ENCODE measurements at regions not wholly inside any gene's neighbourhood (a gene's known extent, or its start where the extent isn't known, plus 50 kb on each side); places are given as distances from the start of the nearest gene placed in this dataset.

DNA sequence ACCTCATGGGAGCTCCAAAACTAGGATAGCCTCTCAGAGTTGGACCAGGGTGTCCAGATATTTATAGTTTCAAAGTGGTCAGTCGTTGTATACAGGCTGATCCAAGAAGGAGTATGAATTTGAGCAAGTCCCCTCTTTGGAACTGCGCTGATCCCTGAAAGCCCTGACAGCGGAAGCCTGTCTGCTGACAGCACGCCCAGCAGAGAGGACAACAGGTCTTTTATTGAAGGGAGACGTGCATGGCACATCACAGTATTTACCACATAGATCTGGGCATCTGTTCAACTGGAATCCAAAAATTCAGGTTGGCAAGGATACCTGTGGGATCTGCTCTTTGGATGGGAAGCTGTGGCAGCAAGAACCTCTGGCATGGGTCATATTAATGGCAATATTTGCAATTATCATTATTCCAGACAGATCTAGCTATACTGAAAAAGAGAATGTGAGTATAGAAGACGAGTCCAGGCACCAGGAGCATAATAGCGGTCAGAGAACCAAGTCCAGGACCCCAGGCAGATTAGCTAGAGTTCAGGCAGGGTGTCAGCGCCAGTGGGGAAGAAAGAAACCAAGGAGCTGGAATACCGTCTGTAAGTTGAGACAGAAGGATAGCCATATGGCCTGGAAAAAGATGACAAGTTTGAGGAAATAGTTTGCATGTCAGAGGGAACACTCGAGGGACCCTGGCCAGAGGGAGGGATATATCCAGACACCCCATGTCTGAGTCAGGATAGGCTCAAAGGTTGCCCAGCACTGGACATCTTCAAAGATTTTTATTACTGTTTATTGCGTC, 260.4 kb upstream of the FANCL start:
- TF ChIP-seq, protein P1, sequence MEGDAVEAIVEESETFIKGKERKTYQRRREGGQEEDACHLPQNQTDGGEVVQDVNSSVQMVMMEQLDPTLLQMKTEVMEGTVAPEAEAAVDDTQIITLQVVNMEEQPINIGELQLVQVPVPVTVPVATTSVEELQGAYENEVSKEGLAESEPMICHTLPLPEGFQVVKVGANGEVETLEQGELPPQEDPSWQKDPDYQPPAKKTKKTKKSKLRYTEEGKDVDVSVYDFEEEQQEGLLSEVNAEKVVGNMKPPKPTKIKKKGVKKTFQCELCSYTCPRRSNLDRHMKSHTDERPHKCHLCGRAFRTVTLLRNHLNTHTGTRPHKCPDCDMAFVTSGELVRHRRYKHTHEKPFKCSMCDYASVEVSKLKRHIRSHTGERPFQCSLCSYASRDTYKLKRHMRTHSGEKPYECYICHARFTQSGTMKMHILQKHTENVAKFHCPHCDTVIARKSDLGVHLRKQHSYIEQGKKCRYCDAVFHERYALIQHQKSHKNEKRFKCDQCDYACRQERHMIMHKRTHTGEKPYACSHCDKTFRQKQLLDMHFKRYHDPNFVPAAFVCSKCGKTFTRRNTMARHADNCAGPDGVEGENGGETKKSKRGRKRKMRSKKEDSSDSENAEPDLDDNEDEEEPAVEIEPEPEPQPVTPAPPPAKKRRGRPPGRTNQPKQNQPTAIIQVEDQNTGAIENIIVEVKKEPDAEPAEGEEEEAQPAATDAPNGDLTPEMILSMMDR (IDR thresholded peaks at IDR 0.05), result no peak
- no peak for TF ChIP-seq POLR2A (IDR thresholded peaks at IDR 0.05)

All from transverse colon (tissue), 3 donors.